CD4-positive, alpha-beta T cell (primary cell): ENCODE measurements at regions not wholly inside any gene's neighbourhood (a gene's known extent, or its start where the extent isn't known, plus 50 kb on each side); places are given as distances from the start of the nearest gene placed in this dataset.

Experiments used
- ATAC-seq: fragments of 200-7000 bp; cut with Tn5 transposase; one replicate; pipeline ENCODE4 v1.10.0; 2022; ENCODE audit warnings: mild to moderate bottlenecking; ENCODE audit not compliant: poor library complexity
- CTCF ChIA-PET: fragments of 350-600 bp; sonication (Branson Sonifier 250); formaldehyde crosslinking; loops from one replicate; lab custom pipeline; 2021; ENCODE audit warnings: antibody characterized with exemption, inconsistent platforms; lab: Charles Lee
- POLR2A ChIA-PET: fragments of 350-600 bp; sonication (Branson Sonifier 250); formaldehyde crosslinking; loops from one replicate; lab custom pipeline; 2021; ENCODE audit warnings: antibody characterized with exemption, inconsistent platforms; lab: Charles Lee
- DNase-seq, 14 experiments: peaks; one replicate each; pipeline ENCODE4 v3.0.0-alpha.2; 2013 to 2020; ENCODE audit warnings: mixed read lengths in 2 of 14
- H3K27ac ChIP-seq, 2 donors: one replicate each; pipeline versions ENCODE4 v1.5.1 to v1.7.0; 2013; ENCODE audit warnings: low read length in 2 of 2, low read depth in 1 of 2, mild to moderate bottlenecking in 1 of 2
- H3K27me3 ChIP-seq, 2 experiments: 1 replicate in 1 of 2; 2 replicates in 1 of 2; pipeline versions ENCODE4 v1.6.1 to v1.7.0; 2013; ENCODE audit warnings: low read length in 2 of 2, control low read depth in 1 of 2, mild to moderate bottlenecking in 1 of 2, moderate library complexity in 1 of 2; ENCODE audit not compliant: insufficient read depth in 2 of 2, control insufficient read depth in 1 of 2
- H3K36me3 ChIP-seq: one replicate; pipeline ENCODE4 v1.6.1; 2013; ENCODE audit warnings: low read length, control low read depth; ENCODE audit not compliant: insufficient read depth
- H3K4me1 ChIP-seq: one replicate; pipeline ENCODE4 v1.6.1; 2013; ENCODE audit warnings: low read length, control low read depth; ENCODE audit not compliant: insufficient read depth
- H3K4me3 ChIP-seq: one replicate; pipeline ENCODE4 v1.5.1; 2013; ENCODE audit warnings: mild to moderate bottlenecking, low read length, moderate library complexity
- H3K9me3 ChIP-seq, 2 experiments: 1 replicate in 1 of 2; 2 replicates in 1 of 2; pipeline versions ENCODE4 v1.6.1 to v1.7.0; 2013; ENCODE audit warnings: low read length in 2 of 2, mild to moderate bottlenecking in 2 of 2, control low read depth in 1 of 2, moderate library complexity in 1 of 2; ENCODE audit not compliant: control insufficient read depth in 1 of 2, insufficient read depth in 1 of 2
- H3K27ac Mint-ChIP-seq: one replicate; pipeline ENCODE4 v1.8.0; 2020; ENCODE audit warnings: mixed read lengths
- H3K27me3 Mint-ChIP-seq: one replicate; pipeline ENCODE4 v1.8.0; 2021; ENCODE audit warnings: mixed read lengths
- H3K36me3 Mint-ChIP-seq: one replicate; pipeline ENCODE4 v1.8.0; 2021; ENCODE audit warnings: low read depth, mixed read lengths
- H3K4me1 Mint-ChIP-seq: one replicate; pipeline ENCODE4 v1.8.0; 2021; ENCODE audit warnings: low read depth, mixed read lengths
- H3K4me3 Mint-ChIP-seq: one replicate; pipeline ENCODE4 v1.8.0; 2020; ENCODE audit warnings: mild to moderate bottlenecking, mixed read lengths
- H3K9me3 Mint-ChIP-seq: one replicate; pipeline ENCODE4 v1.8.0; 2020; ENCODE audit warnings: mixed read lengths
- CTCF ChIP-seq: fragments of 200-600 bp; IDR thresholded peaks from one replicate; pipeline ENCODE4 v1.8.0; 2022; ENCODE audit warnings: antibody characterized with exemption, mild to moderate bottlenecking
- intact Hi-C, 2 experiments: fragments of 100-400 bp; cut with DNase I in 1 of 2; cut with micrococcal nuclease in 1 of 2; formaldehyde crosslinking; loops; one replicate each; pipeline versions ENCODE4 v1.15.1 to v1.9.0; 2023 to 2025; cut with DNase I, micrococcal nuclease

- Histone ChIP-seq H3K27me3 (no peaks in the 10 kb centered on the region), H3K4me3 (no peak overlapping the region), H3K36me3 (no peaks in the 10 kb centered on the region), H3K27ac (no peak overlapping the region), H3K4me1 (no peaks in the 10 kb centered on the region), H3K9me3 (no peaks in the 10 kb centered on the region)
- Mint-ChIP-seq H3K4me3 (no peak overlapping the region), H3K36me3 (no peaks in the 10 kb centered on the region), H3K4me1 (no peaks in the 10 kb centered on the region), H3K27ac (no peak overlapping the region), H3K9me3 (no peaks in the 10 kb centered on the region), H3K27me3 (no peaks in the 10 kb centered on the region)
- TF ChIP-seq CTCF, result no peak
- DNase-seq (no peak), ATAC-seq (no peak)
- POLR2A ChIA-PET, result no interaction called here
- CTCF ChIA-PET, result no interaction called here
- intact Hi-C loops, result loop anchor here in 1 of 2 experiments (10.0 kb wide), 1 partner anchor 59 kb away; no protein-coding TSS in a partner anchor
Observed at GRCh38 chr9:78863531-78863930, 566.6 kb downstream of the PSAT1 start.

GRCh38 chr9:78865737-78866136 lies 568.8 kb downstream of the PSAT1 start:
- Mint-ChIP-seq H3K27me3 (no peaks in the 10 kb centered on the region), H3K9me3 (no peaks in the 10 kb centered on the region), H3K4me1 (no peaks in the 10 kb centered on the region), H3K27ac (no peak overlapping the region), H3K4me3 (no peak overlapping the region), H3K36me3 (no peaks in the 10 kb centered on the region)
- no peaks in the 10 kb centered on the region for H3K9me3 ChIP-seq
- no peak overlapping the region for H3K4me3 ChIP-seq
- no peak for TF ChIP-seq CTCF
- no peaks in the 10 kb centered on the region for H3K27me3 ChIP-seq
- no peak for DNase-seq
- no peaks in the 10 kb centered on the region for H3K4me1 ChIP-seq
- intact Hi-C loops, result loop anchor here in 1 of 2 experiments (10.0 kb wide), 1 partner anchor 61 kb away; no protein-coding TSS in a partner anchor
- ChIA-PET POLR2A (no interaction called here), CTCF (no interaction called here)
- no peaks in the 10 kb centered on the region for H3K36me3 ChIP-seq
- ATAC-seq, result no peak
- no peak overlapping the region for H3K27ac ChIP-seq

GRCh38 chr9:78866207-78867132 lies 569.5 kb downstream of the PSAT1 start:
- ATAC-seq (no peak), DNase-seq (no peak)
- no peaks in the 10 kb centered on the region for H3K9me3 Mint-ChIP-seq
- no peaks in the 10 kb centered on the region for H3K36me3 Mint-ChIP-seq
- TF ChIP-seq CTCF, result no peak
- H3K36me3 ChIP-seq, result no peaks in the 10 kb centered on the region
- ChIA-PET POLR2A (no interaction called here), CTCF (no interaction called here)
- intact Hi-C loops, result loop anchor here in 1 of 2 experiments (10.0 kb wide), 1 partner anchor 62 kb away; no protein-coding TSS in a partner anchor
- H3K4me3 Mint-ChIP-seq, result no peak overlapping the region
- no peaks in the 10 kb centered on the region for H3K4me1 ChIP-seq
- no peaks in the 10 kb centered on the region for H3K9me3 ChIP-seq
- no peaks in the 10 kb centered on the region for H3K27me3 Mint-ChIP-seq
- H3K27ac Mint-ChIP-seq, result no peak overlapping the region
- no peak overlapping the region for H3K27ac ChIP-seq
- H3K4me3 ChIP-seq, result no peak overlapping the region
- no peaks in the 10 kb centered on the region for H3K27me3 ChIP-seq
- no peaks in the 10 kb centered on the region for H3K4me1 Mint-ChIP-seq
